GM11168 (cell line): ENCODE measurements at regions not wholly inside any gene's neighbourhood (a gene's known extent, or its start where the extent isn't known, plus 50 kb on each side); places are given as distances from the start of the nearest gene placed in this dataset.

Experiments
- in situ Hi-C: fragments of 300-500 bp; cut with MboI; formaldehyde crosslinking; loops from one replicate; pipeline ENCODE4 v1.12.0; 2022; ENCODE audit warnings: low sequenced_read_pairs; ENCODE audit not compliant: unreplicated experiment

- in situ Hi-C loops: no loop called here
Observed at GRCh38 chr4:3863841-3864741, 97.9 kb downstream of the ADRA2C start.

GRCh38 chr4:3864742-3865721, 98.8 kb downstream of the ADRA2C start:
- in situ Hi-C loops: no loop called here

GRCh38 chr4:3865986-3866812, 100.0 kb downstream of the ADRA2C start:
- in situ Hi-C loops: no loop called here

- in situ Hi-C loops: no loop called here
Observed at GRCh38 chr4:3866813-3867129, 100.6 kb downstream of the ADRA2C start.

GRCh38 chr4:3867403-3868100, 101.4 kb downstream of the ADRA2C start:
- in situ Hi-C loops: no loop called here

- in situ Hi-C loops: no loop called here
Observed at GRCh38 chr4:3868211-3869173, 102.3 kb downstream of the ADRA2C start.

GRCh38 chr4:3869174-3869572, 103.0 kb downstream of the ADRA2C start:
- in situ Hi-C loops: no loop called here

GRCh38 chr4:3869661-3870566, 103.7 kb downstream of the ADRA2C start:
- in situ Hi-C loops: no loop called here

- in situ Hi-C loops: no loop called here
Observed at GRCh38 chr4:3870567-3870962, 104.4 kb downstream of the ADRA2C start.

- in situ Hi-C loops: no loop called here
Observed at GRCh38 chr4:3871181-3871852, 105.1 kb downstream of the ADRA2C start.

GRCh38 chr4:3871881-3872833, 106.0 kb downstream of the ADRA2C start:
- in situ Hi-C loops: no loop called here

- in situ Hi-C loops: no loop called here
Observed at GRCh38 chr4:3872834-3873313, 106.7 kb downstream of the ADRA2C start.

GRCh38 chr4:3873408-3874027, 107.3 kb downstream of the ADRA2C start:
- in situ Hi-C loops: no loop called here

GRCh38 chr4:3874028-3874415, 107.8 kb downstream of the ADRA2C start:
- in situ Hi-C loops: no loop called here

GRCh38 chr4:3874525-3875110, 108.4 kb downstream of the ADRA2C start:
- in situ Hi-C loops: no loop called here
